Thyroid gland (tissue), 4 donors: ENCODE measurements at regions not wholly inside any gene's neighbourhood (a gene's known extent, or its start where the extent isn't known, plus 50 kb on each side); places are given as distances from the start of the nearest gene placed in this dataset.

Experiments used
- DNase-seq, 2 donors: peaks; one replicate each; pipeline ENCODE4 v3.0.0-alpha.2; 2019
- H3K27ac ChIP-seq, 3 donors: fragments of 200-600 bp; sonication (generic); 1 replicate in 2 of 3; 2 replicates in 1 of 3; pipeline ENCODE4 v1.5.1; 2016 to 2019; ENCODE audit warnings: mild to moderate bottlenecking in 1 of 3, moderate library complexity in 1 of 3
- H3K27me3 ChIP-seq: fragments of 200-600 bp; sonication (generic); one replicate; pipeline ENCODE4 v1.5.1; 2019
- H3K36me3 ChIP-seq, 2 donors: fragments of 200-600 bp; sonication (generic); one replicate each; pipeline ENCODE4 v1.5.1; 2016 to 2019
- H3K4me1 ChIP-seq, 2 donors: fragments of 200-600 bp; sonication (generic); one replicate each; pipeline ENCODE4 v1.5.1; 2017 to 2019
- H3K4me3 ChIP-seq, 3 donors: fragments of 200-600 bp; sonication (generic); replicated peaks in 1 of 3; 1 replicate in 2 of 3; 2 replicates in 1 of 3; pipeline ENCODE4 v1.5.1; 2016; ENCODE audit warnings: mild to moderate bottlenecking in 1 of 3
- H3K9me3 ChIP-seq: fragments of 200-600 bp; sonication (generic); one replicate; pipeline ENCODE4 v1.5.1; 2017
- POLR2A ChIP-seq, 2 donors: fragments of 450-650 bp; IDR thresholded peaks; one replicate each; pipeline ENCODE4 v1.6.1; 2017; ENCODE audit warnings: antibody characterized with exemption in 2 of 2, mild to moderate bottlenecking in 2 of 2, moderate library complexity in 1 of 2
- WGBS, 2 donors: methylation state at CpG; one replicate each; pipeline ENCODE4 v1.1.5; 2017; 5-methylcytosine and 5-hydroxymethylcytosine counted together
- intact Hi-C: fragments of 100-400 bp; cut with DNase I; formaldehyde crosslinking; loops from one replicate; pipeline ENCODE4 v1.15.1; 2023
- TF ChIP-seq, protein P1 (sequence below), 6 experiments: fragments of 200-600 bp in 3 of 6; fragments of 450-650 bp in 3 of 6; sonication (generic) in 3 of 6; IDR thresholded peaks; one replicate each; pipeline ENCODE4 v1.5.1; 2016 to 2019; ENCODE audit warnings: antibody characterized with exemption in 6 of 6, mild to moderate bottlenecking in 2 of 6, inconsistent platforms in 1 of 6, moderate library complexity in 1 of 6

DNA sequence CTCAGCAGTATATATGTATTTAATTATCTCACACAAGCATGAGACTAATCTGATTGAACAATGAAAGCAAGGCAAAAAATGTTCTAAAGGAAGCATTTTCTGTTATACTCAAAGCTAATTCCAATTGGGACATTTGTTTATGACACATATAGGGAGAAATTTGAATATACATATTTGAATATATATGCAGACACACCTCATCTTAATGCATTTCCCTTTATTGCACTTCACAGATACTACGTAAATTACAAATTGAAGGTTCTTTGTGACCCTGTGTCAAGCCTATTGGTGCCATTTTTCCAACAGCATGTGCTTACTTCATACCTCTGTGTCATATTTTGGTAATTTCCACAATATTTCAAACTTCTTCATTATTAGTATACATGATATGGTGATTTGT is 132.1 kb upstream of the STEAP1 start:
- TF ChIP-seq POLR2A (IDR thresholded peaks at IDR 0.05), result no peak
- TF ChIP-seq, protein P1, sequence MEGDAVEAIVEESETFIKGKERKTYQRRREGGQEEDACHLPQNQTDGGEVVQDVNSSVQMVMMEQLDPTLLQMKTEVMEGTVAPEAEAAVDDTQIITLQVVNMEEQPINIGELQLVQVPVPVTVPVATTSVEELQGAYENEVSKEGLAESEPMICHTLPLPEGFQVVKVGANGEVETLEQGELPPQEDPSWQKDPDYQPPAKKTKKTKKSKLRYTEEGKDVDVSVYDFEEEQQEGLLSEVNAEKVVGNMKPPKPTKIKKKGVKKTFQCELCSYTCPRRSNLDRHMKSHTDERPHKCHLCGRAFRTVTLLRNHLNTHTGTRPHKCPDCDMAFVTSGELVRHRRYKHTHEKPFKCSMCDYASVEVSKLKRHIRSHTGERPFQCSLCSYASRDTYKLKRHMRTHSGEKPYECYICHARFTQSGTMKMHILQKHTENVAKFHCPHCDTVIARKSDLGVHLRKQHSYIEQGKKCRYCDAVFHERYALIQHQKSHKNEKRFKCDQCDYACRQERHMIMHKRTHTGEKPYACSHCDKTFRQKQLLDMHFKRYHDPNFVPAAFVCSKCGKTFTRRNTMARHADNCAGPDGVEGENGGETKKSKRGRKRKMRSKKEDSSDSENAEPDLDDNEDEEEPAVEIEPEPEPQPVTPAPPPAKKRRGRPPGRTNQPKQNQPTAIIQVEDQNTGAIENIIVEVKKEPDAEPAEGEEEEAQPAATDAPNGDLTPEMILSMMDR (IDR thresholded peaks at IDR 0.05), result no peak
- H3K4me3 ChIP-seq, result no peak overlapping the region
- H3K9me3 ChIP-seq, result no peaks in the 10 kb centered on the region
- H3K27ac ChIP-seq, result no peak overlapping the region
- DNase-seq, result no peak
- H3K36me3 ChIP-seq, result no peaks in the 10 kb centered on the region
- WGBS, 2 donors, result 34 to 79% methylated on average over 1 of the region's 1 CpG
- no peaks in the 10 kb centered on the region for H3K27me3 ChIP-seq
- H3K4me1 ChIP-seq, result no peaks in the 10 kb centered on the region
- intact Hi-C loops, result loop anchor here (10.0 kb wide), 1 partner anchor 57 kb away; no protein-coding TSS in a partner anchor

GRCh38 chr7:90025771-90026170 is 128.5 kb upstream of the STEAP1 start:
- intact Hi-C loops, result loop anchor here (10.0 kb wide), 1 partner anchor 61 kb away; no protein-coding TSS in a partner anchor
- WGBS, 2 donors, result 93 to 94% methylated on average over 1 of the region's 1 CpG

GRCh38 chr7:90033850-90034249 is 120.4 kb upstream of the STEAP1 start:
- DNase-seq, result no peak
- TF ChIP-seq POLR2A (IDR thresholded peaks at IDR 0.05), result no peak
- TF ChIP-seq, protein P1 (IDR thresholded peaks at IDR 0.05), result no peak
- Histone ChIP-seq H3K4me1 (no peaks in the 10 kb centered on the region), H3K27me3 (no peaks in the 10 kb centered on the region), H3K9me3 (no peaks in the 10 kb centered on the region), H3K4me3 (no peak overlapping the region), H3K36me3 (no peaks in the 10 kb centered on the region), H3K27ac (no peak overlapping the region)
- intact Hi-C loops, result no loop called here
- WGBS, 2 donors, result 74 to 82% methylated on average over 4 of the region's 4 CpGs

More at GRCh38 chr7:90025771-90026170, 128.5 kb upstream of the STEAP1 start:
- H3K27me3 ChIP-seq, result no peaks in the 10 kb centered on the region
- no peak overlapping the region for H3K27ac ChIP-seq
- DNase-seq, result no peak
- H3K4me3 ChIP-seq, result no peak overlapping the region
- no peaks in the 10 kb centered on the region for H3K9me3 ChIP-seq
- H3K36me3 ChIP-seq, result no peaks in the 10 kb centered on the region
- TF ChIP-seq, protein P1 (IDR thresholded peaks at IDR 0.05), result no peak
- no peak for TF ChIP-seq POLR2A (IDR thresholded peaks at IDR 0.05)
- H3K4me1 ChIP-seq, result no peaks in the 10 kb centered on the region

DNA sequence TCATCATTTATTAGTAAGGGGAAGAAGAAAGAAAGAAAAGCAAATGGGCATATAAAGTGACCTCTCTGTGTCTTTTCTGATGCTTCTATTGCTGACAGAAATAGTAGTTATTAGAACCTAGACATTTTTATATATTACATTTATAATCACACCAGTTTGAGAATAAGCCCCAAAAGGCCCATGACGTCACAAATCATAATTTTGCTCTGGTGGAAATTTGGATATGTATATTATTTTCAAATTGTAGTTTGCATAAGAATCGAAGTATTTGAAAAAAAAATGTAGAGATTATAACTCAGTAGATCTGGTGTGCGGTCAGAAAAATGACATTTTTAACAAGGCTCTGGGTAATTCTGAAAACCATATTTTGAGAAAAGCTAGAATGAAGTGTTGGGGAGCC is 101.2 kb upstream of the STEAP1 start:
- no peak overlapping the region for H3K4me3 ChIP-seq
- H3K9me3 ChIP-seq, result no peaks in the 10 kb centered on the region
- 83 to 90% methylated on average over 3 of the region's 3 CpGs for WGBS, 2 donors
- no peaks in the 10 kb centered on the region for H3K4me1 ChIP-seq
- no peak for DNase-seq
- no peak overlapping the region for H3K27ac ChIP-seq
- H3K27me3 ChIP-seq, result no peaks in the 10 kb centered on the region
- TF ChIP-seq, protein P1 (IDR thresholded peaks at IDR 0.05), result no peak
- no peak for TF ChIP-seq POLR2A (IDR thresholded peaks at IDR 0.05)
- intact Hi-C loops, result no loop called here
- H3K36me3 ChIP-seq, result no peaks in the 10 kb centered on the region

DNA sequence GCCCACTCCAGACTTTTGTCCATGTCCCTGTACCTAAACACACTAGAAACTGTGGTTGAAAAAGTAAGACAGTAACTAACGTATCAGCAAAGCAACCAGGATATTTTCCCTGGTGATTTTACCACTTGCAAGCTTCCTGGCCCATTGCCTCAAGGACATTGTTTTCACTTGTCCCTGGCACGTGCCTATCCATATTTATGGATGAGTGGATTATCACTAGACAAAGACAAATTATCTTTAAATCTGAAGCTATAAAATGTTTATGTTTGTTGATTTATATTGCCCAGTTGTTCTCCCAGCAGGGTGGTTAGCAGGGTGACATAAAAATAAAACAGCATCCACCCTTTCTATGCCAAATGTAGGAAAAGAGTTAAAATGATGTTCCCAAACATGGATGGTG is 93.2 kb upstream of the STEAP1 start:
- no peak overlapping the region for H3K4me3 ChIP-seq
- no peak for DNase-seq
- TF ChIP-seq, protein P1 (IDR thresholded peaks at IDR 0.05), result no peak
- TF ChIP-seq POLR2A (IDR thresholded peaks at IDR 0.05), result no peak
- intact Hi-C loops, result no loop called here
- no peaks in the 10 kb centered on the region for H3K4me1 ChIP-seq
- H3K36me3 ChIP-seq, result no peaks in the 10 kb centered on the region
- H3K27ac ChIP-seq, result no peak overlapping the region
- no peaks in the 10 kb centered on the region for H3K27me3 ChIP-seq
- 39 to 63% methylated on average over 2 of the region's 2 CpGs for WGBS, 2 donors
- no peaks in the 10 kb centered on the region for H3K9me3 ChIP-seq
